Upper lobe of left lung (tissue), 4 donors: ENCODE measurements at regions not wholly inside any gene's neighbourhood (a gene's known extent, or its start where the extent isn't known, plus 50 kb on each side); places are given as distances from the start of the nearest gene placed in this dataset.

Experiments used
- EP300 ChIP-seq, 4 donors: sonication (generic); formaldehyde crosslinking; IDR thresholded peaks; one replicate each; pipeline ENCODE4 v1.5.1; 2017; ENCODE audit warnings: antibody characterized with exemption in 4 of 4, control low read depth in 2 of 4
- POLR2A ChIP-seq, 4 donors: fragments of 450-650 bp; IDR thresholded peaks; one replicate each; pipeline ENCODE4 v1.5.1; 2016 to 2017; ENCODE audit warnings: antibody characterized with exemption in 4 of 4, mild to moderate bottlenecking in 2 of 4
- POLR2AphosphoS5 ChIP-seq, 2 donors: sonication (generic); formaldehyde crosslinking; IDR thresholded peaks; one replicate each; pipeline ENCODE4 v1.5.1; 2017; ENCODE audit warnings: antibody characterized with exemption in 2 of 2
- TF ChIP-seq, protein P1 (sequence below), 6 experiments: fragments of 450-650 bp in 4 of 6; fragments of 200-600 bp in 2 of 6; sonication (generic) in 2 of 6; IDR thresholded peaks; one replicate each; pipeline ENCODE4 v1.5.1; 2016 to 2019; ENCODE audit warnings: antibody characterized with exemption in 6 of 6

DNA sequence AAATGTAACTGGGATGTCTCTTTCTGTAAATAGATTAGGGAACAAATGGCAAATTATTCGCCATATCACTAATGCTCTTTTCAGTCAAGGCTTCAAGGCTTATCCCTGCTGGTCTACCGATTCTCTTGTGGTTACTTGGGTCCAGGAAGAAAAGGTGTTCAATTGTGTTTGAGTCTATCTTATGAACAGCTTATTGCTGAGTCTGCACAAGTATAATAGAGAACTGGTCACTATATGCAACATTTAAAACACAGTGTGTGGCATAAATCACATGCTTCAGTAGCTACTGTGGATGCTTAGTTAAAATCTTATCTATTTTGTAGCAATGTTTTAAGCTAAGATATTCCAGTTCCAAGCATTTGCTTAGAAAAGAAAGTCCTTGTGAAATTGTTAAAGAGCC lies 274.2 kb upstream of the FAM174A start:
- TF ChIP-seq EP300 (IDR thresholded peaks at IDR 0.05) (no peak), POLR2AphosphoS5 (IDR thresholded peaks at IDR 0.05) (no peak), POLR2A (IDR thresholded peaks at IDR 0.05) (no peak)
- TF ChIP-seq, protein P1, sequence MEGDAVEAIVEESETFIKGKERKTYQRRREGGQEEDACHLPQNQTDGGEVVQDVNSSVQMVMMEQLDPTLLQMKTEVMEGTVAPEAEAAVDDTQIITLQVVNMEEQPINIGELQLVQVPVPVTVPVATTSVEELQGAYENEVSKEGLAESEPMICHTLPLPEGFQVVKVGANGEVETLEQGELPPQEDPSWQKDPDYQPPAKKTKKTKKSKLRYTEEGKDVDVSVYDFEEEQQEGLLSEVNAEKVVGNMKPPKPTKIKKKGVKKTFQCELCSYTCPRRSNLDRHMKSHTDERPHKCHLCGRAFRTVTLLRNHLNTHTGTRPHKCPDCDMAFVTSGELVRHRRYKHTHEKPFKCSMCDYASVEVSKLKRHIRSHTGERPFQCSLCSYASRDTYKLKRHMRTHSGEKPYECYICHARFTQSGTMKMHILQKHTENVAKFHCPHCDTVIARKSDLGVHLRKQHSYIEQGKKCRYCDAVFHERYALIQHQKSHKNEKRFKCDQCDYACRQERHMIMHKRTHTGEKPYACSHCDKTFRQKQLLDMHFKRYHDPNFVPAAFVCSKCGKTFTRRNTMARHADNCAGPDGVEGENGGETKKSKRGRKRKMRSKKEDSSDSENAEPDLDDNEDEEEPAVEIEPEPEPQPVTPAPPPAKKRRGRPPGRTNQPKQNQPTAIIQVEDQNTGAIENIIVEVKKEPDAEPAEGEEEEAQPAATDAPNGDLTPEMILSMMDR (IDR thresholded peaks at IDR 0.05): no peak
